ENCODE measurements at regions not wholly inside any gene's neighbourhood (a gene's known extent, or its start where the extent isn't known, plus 50 kb on each side); places are given as distances from the start of the nearest gene placed in this dataset.

DNA sequence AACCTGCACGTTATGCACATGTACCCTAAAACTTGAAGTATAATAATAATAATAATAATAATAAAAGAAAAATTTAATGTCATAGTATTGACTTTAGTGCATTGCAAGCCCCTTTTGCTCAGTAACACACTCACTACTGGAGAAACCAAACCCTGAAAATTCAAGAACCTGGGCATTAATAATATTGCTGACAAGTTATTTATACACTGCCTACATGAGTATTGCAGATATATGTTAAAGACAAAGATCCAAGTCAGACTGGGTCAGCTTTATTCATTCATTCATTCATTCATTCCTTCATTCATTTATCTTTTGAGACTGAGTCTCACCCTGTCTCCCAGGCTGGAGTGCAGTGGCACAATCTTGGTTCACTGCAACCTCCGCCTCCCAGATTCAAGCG is 1711.2 kb downstream of the TP53TG3F start:
- DNase-seq: no peak

DNA sequence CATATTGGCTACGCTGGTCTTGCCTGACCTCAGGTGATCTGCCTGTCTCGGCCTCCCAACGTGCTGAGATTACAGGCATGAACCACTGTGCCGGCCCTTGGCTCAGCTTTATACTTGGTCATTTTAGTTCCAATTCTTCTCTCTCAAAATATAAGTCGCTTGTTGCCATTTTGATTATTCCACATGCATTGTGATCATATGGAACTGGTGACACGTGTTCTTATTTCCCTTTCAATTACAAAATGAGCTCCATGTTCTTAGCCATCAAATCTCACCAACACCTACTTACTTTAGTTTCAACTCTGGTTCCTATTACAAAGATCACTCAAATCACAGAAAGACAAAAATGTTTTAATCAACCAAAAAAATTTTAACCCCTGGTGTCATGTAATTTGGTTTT is 1711.7 kb downstream of the TP53TG3F start:
- DNase-seq: no peak

DNA sequence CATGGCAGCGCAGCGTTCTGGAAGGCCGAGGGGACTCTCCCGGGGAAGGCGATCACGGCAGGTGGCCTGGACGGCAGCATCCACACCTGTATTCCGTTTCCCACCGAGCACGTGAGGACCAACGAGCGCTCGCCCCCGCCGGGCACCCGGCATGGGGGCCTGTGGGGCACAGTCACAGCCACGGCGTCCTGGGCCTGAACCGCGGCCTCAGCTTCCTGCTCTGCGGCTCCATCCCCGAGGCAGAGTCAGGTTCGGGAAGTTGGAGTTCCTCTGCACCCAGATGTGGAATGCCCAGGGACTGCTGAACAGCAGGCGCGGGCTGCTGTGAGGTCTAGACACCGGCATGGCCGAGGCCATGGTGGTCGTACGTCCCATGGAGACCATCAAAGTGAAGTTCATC is 1713.9 kb downstream of the TP53TG3F start:
- DNase-seq: no peak

DNA sequence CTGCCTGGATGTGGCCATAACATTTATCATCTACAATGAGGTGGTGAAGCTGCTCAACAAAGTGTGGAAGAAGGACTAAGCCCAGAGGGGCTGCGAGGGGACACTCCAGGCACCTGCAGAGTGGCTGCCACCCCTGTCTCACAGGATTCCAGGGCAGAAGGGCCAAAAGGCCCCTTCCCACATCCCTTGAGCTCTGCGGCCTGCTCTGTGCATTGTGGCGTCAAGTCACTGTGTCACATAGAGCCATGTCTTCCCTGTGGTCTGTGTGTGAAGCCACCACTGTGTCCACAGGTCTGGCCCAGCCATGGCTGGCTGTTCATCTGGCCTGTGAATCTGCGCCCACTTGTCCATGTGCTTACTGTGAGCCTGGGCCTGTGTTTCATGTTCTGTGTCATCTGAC is 1714.6 kb downstream of the TP53TG3F start:
- no peak for DNase-seq

DNA sequence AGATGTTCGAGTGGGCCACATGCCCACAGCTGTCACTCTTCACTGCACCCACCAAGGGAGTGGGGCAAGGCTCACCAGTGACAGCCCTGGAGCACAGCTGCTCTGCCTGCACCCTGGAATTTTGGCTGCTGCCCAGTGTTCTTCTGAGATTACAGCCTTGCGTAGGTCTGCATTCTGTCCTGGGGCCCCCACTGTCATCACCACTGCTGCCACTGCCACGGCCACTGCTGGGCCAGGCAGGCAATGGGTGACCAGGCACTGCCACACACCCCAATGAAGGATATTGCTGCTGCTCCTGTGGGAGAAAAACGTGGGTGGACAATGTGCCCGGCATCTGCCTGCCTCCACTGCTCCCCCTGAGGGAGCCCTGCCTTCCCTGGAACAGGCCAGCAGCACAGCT is 1717.0 kb downstream of the TP53TG3F start:
- DNase-seq: no peak

DNA sequence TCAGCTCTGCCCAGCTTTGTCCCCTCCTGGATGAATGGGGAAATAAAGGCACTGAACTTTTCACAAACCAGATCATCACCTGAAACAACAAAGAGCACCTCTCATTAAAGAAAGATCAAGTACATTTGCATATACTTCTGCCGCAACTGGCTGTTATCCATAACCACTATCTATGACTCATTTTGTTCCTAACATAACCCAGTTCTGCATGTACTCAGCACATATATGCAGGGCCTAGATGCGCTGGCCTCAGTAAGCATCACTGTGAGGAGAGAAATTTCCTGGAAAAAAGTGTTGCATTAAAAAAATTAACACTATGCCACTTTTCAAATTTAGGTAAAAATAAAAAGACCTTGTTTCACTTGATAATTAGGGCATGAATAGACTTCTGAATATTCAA is 1718.4 kb downstream of the TP53TG3F start:
- no peak for DNase-seq

DNA sequence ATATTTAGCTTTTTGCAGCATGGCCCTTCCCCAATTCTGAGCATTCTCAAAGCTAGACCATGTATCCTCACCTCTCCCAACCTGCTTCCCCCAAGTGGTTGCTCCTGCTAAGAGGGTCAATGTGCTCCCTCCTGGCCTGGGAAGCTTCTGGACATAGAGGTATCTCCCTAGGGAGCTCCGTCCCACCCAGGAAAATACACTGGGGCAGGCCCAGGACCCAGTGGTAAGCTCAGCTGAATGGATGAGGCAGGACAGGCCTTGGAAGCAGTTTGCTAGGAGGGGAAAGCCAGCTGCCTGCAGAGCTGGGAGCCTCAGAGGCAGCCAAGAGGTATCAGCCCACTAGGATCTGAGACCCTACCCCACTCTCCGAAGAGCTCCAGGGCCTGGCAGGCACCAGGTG is 1721.6 kb downstream of the TP53TG3F start:
- DNase-seq: no peak

DNA sequence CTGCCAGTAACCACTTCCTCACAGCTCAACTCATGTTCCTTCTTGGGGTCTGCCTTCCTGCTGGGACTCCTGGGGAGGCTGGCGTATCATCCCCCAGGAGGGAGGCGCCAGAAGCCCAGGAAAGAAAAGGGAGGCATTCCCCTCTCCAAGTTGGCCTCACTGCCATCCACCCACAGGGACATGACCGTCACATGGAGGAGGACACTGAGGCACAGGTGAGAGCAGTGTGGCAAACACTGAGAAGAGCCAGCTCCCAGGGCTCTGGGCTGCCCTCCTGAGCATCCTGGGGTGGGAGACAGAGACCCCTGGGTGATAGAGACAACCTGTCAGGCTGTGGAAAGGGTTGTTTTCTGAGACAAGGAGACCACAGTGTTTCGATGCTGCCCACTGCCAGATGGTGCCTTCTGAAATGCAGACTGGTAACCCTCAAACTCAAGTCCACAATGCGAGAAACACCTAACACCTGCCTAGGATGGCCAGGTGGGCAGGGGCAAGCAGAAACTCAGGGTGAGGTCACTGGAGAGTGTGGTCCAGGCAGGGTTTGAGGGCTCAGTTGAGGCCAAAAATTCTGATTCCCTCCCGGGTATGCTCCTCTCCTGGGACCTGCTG is 1722.1 kb downstream of the TP53TG3F start:
- DNase-seq: no peak

DNA sequence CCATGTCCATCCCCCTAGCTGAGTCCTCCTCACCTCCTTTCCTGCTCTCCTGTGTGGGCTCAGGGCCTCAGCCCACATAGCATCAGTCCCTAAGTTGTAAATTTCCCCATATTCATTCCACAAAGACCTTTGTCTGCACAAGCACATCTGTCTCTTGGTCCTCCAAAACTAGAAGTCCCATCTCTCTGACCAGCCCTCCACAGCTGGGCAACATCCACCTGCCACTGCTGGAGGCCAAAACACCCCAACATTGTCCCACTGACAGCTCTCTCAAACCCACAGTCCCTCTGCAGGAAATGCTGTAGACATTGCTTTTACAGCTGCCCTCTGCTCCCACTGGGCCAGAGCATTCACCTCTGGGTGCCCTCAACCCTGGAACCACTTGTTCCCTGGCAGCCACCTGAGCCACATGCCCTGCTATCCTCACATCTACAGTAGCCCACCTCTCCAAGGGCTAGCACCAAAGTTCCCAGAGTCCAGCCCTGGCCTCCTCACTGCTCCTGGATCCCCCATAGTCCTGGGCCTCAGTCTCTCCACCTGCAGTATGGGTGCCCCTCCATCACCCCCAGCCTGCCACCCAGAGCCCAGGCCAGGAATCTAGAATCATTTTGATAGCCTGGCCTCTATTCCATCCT is 1722.7 kb downstream of the TP53TG3F start:
- no peak for DNase-seq

DNA sequence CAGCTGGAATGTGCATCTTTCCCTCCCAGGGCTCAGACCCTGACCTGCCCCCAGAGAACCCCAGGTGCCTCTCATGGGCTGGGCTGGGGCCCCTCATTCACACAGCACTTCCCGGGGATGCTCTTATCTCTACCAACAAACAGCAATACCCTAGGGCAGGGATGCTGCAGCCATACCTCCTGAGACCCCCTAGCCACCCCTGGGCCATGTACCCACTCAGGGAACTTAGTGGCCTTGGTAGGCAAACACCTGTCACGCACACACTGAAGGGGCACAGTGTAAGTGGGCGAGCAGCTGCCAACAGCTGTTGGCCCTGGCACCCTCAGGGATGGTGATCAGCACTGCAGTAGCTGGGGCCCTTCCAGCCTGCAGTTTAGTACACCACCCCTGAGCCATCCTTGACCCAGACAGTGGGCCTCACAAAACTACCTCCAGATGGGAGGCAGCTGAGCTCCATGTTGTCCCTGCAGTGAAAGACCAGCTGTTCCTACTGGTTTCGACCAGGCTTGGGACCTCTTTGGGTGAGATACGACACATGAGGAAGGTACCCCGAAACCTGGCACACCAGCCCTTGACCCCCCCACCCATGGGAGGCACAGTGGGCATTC is 1723.6 kb downstream of the TP53TG3F start:
- no peak for DNase-seq

DNA sequence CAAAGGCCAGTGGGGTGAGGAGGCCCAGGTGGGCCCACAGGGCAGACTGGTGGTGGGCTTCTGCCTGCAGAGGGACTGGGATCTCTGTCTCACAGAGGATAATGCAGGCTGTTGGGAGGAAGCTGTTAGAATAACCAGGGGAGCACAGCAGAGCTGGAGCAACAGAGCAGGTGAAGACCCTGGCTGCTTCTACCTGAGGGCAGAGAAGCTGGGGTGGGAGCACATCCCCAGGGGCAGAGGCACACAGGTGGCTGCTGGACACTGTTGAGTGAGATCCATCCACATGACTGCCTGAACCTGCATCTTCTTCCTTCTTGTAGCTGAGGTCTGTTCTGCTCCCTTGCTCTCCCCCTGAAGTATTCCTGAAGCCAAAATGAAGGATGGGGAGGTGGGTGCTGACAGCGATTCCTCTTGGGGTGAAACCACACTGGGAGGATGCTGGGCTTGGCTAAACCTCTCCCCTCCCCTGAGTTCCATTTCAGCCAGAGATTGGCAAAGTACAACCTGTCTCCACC is 1725.0 kb downstream of the TP53TG3F start:
- DNase-seq: no peak

DNA sequence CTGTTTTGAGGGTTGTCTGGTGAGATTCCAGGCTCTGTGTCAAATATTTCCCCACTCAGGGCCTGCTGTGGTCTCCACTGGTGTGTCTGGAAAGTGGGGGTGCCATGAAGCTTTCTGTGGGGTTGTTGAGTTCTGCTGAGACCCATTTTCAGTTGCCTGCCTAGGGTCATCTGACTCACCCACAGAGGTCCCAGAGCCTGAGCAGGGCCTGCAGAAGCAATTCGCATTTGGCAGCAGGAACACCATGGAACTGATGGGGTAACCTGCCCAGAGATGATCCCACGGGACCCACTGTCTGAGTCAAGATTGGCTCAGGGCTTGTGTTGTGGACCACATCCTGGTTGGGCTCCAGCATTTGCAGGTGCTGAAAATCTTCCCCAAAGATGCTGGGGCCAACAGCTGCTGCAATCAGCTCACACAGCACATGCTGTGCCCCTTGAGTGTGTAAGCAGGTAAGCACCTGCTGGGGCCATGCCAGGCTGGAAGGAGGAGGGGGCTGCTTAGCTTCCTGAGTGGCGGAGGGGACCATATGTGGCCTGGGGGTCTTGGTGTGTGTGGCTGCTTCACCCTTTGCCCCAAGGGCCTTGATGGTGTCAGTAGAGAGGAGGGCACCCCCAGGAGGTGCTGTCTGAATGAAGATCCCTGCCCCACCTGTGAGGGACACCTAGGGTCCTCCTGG is 1726.1 kb downstream of the TP53TG3F start:
- no peak for DNase-seq

DNA sequence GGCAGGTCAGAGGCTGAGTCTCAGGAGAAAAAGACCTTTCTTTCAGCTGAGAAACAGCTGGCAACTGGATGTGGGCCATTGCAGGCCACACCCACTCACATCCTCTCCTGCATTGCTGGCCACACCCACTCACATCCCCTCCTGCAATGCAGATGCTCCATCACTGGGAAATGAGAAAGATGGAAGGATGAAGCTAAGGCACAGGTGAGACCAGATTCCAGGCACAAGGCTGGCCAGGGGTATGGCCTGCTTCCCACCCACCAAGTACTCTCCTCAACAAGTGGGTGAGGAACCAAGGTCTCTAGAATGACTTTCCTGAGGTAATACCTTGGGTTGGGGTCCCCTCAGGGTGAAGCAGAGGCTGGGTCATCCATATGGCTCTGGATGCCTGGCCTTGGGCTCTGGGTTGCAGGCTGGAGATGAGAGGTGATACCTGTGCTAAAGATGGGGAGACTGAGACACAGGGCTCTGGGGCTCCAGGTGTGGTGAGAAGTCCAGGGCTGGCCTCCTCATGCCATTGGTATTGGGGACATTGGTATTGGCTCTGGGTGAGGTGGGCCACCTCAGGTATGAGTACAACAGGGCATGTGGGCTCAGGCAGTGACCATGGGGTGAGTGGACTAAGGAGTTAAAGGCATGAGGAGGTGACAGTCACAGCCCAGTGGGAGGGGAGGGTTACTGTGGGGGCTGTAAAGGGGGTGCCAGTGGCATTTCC is 1726.8 kb downstream of the TP53TG3F start:
- DNase-seq: no peak

DNA sequence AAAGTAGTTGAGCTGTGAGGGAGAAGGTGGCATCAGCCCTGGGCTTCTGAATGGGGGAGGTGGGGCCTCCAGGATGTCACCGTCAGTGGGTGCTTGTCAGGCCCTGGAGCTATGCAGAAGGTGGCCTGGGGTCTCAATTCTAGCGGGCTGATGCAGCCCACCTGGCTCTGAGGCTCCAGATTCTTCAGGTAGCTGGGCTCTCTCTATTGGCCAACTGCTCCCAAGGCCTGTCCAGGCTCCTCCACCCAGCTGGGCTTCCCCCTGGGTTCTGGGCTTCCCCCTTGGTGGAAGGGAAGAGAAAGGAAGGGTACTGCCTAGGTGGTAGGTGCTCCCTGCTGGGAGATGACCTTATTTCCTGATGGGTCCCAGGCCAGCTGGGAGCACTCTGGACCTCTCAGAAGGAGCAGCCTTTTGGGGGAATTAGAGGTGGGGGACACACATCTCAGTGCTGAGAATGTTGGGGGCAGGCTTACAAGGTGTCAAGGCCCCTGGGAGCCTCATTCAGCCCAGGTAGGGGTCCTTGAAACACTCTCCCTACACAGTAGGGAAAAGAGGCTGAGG is 1728.3 kb downstream of the TP53TG3F start:
- DNase-seq: no peak

DNA sequence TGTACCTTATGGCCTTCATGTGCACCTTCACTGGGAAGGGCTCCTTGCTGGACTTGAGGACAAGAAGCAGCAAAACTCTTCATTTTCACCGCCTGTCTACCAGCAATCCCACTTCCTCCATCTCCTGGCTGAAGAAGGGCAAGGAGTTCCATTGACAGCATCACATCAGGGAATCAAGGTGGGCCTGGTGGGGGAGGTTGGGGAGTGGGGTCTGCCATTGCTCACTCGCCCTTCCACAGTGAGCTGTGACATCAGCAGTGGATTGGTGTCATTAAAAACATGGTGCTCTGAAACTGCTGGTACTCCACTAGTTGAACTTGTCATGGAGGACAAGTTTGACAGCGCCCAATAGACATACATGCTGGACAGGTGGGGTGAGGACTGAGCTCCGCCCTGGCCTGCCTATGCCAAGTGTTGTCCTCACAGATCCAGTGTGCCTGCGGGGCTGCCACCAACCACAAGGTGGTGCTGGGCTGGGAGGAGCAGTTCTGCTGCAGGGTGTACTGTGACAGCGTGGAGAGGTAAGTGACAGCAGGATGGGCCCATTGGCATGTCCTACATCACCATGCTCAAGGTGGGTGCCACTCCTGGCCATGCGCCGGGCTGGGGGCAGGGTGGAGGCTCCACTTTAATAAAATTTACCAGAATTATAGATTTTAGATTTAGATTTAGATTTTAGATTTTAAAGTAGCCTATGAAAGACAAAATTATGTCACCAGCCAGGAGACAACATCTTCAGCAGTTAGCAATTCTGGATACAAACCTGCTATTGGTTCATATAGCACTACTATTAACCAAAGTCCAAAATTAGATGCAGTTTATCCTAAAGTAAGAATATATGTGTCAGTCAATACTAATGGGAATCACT is 1729.1 kb downstream of the TP53TG3F start:
- peak in 1 of 2 experiments; percentile 19 for DNase-seq

DNA sequence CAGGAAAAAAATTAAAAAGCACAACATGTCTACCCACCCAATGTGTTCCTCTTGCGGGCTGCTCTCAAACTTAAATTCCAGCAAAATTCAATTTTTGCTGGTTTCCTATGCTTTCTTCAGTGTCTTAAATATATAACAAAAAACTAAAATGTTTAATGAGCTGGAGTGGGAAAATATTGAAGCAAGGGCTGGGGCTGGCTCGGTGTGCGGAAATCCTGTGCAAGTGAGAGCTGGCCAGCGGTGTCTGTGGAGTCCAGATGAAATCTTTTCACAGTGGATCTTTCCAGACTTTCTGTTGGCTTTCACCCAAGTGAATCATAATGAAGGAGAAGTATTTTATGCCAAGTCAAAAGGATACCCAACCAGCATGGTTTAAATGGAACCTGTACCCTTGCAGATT is 1733.6 kb downstream of the TP53TG3F start:
- no peak for DNase-seq

DNA sequence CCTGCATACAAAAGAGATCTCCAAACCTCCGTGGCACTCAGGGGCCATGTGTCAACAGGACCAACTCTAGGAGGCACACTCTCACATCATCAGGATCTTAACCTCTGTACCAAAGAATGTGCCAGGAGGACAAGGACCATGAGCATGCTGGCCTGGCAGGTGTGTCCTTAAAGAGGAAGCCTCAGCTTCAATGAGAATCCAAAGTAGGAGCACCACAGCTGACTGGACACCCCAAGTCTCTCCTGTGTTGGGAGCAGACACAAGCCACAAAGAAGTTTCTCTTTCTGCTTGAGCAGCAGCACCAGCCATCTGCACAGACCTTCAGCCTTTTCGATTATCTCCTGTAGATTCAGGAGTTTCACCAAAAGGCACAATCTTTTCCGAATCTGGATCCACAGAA is 1734.5 kb downstream of the TP53TG3F start:
- DNase-seq: no peak

DNA sequence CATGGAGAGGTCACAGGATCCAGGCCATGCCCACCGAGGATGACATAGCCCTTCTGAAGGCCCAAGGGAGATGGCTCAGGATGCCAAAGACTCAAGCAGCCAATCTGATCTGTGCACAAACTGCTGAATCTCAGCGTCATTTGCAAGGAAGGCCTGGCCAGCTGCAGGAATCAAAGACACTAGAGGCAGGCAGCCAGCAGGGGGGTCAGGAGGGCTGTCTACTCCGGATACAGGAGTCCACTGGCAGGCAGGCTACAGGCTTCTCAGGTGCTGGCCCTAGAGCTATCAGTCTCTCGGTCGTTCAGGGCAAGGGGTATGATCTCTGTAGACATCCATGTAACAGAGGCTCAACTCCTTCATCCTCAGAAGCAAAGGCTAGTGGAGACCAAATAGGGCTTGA is 1735.3 kb downstream of the TP53TG3F start:
- DNase-seq: no peak

DNA sequence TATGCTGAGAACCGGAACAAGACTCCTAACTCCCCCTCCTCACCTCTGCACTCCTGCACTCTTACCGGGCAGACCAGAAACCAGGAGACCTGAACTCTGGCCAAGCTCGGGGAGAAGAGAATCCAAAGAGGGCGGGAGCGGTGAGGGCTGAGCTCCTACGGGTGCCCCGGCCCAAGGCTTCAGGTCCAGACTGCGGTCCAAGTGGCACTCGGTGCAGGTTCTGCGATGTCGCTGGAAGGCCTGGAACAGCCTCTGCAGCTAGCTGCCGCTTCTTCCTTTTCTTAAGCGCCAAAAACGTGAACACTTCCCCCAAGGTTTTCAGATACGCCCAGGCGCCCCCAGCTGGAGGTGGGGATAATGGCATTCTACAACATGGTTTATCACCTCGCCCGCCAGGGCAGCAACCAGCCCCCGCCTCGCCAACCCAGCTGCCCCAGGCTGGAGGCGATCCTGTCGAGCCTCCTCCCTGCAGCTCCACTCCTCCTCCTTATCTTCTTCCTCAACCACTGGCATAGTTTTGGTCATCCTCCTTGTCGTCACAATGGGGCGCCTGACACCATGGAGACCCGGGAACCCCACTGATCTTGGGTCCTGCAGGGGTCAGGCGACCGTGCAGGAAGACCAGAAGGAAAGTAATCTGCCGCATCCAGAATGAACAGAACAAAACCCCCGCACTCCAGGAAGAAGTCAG is 1735.9 kb downstream of the TP53TG3F start:
- peak in 1 of 2 experiments; percentile 6 for DNase-seq

DNA sequence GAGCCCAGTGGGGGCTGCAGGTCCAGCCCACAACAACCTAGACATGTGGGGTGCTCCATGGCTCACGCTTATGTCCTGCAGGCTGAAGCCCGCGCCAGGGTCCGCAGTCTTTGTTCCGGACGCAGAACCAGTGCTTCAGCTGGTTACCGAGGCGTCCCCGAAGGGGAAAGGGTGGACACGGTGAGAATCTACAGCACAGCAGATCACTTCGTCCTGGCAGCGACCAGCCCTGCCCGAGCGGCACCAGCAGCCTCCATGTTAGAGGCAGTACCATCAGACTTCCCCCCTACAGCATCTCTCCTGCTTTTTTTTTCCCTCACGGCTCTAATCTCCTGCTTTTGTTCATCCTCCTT is 1736.4 kb downstream of the TP53TG3F start:
- no peak for DNase-seq

DNA sequence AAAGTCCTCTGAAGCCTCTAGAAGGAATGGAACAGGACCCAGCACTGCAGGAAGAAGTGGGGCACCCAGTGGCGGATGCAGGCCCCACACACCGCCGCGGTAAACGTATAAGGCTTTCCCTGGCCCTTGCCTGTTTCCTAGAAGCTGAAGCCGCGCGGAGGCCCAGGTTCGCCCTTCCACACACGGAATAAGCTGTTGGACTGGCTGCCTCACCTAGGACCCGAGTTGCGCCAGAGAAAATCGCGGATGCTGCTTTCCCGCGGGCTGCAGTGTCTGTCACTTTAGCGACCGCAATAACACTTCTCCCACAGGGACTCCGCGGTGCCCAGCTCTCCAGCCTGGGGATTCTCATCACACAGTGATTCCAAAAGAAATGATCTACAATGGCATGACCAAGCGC is 1736.9 kb downstream of the TP53TG3F start:
- DNase-seq: no peak
